Mucosa of gallbladder (tissue), 1 donor: ENCODE measurements at regions not wholly inside any gene's neighbourhood (a gene's known extent, or its start where the extent isn't known, plus 50 kb on each side); places are given as distances from the start of the nearest gene placed in this dataset.

Source experiments
- DNase-seq: peaks from one replicate; pipeline ENCODE4 v3.0.0-alpha.2; 2020; ENCODE audit warnings: low spot score
- donor health status: DM: no; HTN: no; CAD: no.

DNA sequence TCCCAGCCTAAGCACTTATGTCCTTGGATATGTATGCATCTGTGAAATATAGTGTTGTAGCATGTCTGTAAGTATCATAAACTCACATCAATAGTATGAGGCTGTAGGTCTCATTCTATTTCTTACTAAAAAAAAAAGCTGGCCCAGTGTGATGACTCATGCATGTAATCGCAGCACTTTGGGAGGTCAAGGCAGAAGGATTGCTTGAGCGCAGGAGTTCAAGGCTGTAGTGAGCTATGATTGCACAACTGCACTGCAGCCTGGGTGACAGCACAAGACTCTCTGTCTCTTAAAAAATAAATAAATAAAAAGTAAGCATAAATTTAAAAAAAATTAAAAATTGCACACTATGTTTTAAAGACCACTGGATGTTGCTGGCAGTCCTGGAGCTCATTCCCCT, 79.1 kb upstream of the SPATA13 start:
- no peak for DNase-seq

DNA sequence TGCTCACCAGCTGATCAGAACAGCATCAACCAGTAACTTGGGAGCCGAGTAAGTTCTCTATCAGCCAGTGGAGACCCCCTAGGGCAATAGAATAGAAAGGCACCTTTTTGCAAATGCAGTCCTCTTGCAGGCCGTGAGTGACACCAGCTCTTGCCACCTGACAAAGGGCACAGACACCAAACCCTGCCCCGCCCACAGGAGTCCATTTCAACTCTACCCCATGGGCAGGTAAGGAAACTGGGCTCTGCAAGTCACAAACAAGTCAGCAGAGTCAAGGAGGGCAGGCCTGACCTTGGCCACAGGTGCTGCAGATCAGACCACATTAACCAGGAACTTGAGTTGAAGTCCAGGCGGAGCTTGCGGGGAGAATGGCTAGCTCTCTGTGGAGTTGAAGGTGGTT, 77.4 kb upstream of the SPATA13 start:
- DNase-seq = no peak

DNA sequence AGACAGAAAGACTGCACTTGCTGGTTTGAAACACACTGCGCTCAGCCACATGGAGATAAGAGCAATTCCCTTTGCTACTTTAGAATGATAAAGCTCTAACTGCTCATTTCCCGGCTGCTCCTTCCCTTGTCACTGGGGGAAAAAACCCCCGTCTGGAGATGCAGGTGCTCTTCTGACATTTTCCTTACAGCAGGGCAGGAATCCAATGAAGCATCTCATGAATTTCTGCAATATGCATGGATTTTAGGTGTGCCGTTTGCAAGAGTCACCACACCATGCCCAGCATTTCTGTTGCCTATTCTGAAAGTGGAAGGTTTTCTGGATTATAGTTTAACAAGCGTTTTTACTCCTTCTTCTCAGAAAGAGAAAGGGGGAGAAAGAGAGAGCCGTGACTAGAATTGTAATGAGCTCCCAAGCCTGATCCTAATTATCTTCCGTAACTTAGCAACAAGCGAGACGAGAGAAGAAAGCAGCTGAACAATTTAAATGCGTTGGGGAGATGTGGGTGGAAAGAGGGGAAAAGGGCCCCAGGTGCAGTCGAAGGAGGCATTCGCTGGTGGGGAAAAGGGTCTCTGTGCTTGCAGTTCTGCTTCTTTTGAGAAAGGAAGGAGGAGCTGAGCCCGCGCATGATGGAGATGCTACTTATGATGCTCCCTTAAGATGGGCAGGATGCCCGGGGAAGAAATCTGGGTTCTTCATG, 76.6 kb upstream of the SPATA13 start:
- DNase-seq = no peak

DNA sequence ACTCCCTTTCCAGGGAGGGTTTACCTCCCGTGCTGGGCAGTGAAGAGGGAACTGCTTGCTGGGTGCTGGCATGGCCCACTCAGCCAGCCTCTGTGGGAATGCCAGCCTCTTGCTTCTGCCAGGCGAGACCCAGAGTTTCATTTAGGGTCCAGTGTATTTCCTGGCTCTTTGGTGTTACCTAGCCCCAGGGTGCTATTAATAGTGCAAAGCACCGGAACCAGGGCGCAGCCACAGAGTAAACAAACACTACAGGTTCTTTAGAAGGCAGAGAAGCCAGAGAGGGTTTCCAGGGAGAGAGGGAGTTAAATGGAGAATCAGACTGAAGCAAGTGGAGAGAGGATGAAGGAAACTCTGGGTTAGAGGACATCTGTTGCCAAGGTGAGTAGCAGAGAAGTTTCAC, 74.9 kb upstream of the SPATA13 start:
- no peak for DNase-seq

DNA sequence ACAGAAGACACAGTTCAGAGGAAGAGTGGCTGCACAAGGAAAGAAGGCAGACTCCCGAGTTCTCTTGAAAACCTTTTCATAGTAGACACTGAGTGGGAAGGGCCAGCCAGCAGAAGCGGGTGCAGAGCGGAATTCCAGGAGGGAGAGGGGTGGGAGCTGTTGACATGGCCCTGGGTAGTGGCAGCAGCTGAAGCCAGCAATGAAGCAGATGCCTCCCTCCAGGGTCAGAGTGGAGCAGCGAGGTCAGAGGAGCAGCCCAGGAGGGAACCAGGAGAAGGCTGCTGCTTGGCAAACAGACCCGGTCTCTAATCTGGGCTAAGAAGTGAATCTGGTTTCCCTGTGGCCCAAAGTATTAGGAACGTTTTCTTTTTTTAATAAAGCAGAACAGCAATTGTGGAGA, 73.9 kb upstream of the SPATA13 start:
- no peak for DNase-seq

DNA sequence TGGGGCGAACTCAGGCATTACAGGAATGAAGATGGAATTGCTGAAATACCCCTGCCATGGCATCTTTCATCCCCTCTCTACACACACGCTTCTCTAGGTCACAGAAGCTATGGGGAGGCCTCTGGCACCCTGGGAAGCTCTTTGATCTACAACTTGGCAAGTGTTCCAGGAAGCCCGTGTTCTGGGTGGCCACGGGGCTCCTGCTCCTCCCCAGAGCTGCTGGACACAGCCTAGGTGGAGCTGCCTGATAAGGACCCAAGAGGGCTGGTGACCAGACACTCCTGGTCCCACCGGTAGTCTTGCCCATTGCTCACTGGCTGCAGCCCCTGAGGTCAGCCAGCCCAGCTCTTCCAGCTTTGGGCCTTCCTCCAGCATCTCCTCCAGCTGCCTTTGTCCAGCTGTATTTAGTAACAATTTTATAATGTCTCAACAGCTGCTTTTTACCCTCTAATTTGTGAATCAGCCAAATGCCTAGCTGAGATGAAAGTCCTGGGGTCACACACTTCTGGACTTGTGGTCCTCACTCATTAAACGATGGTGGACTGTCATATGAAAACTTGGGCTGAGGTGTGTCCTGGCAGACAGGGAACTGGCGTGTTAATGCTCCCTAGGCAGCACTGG, 72.8 kb upstream of the SPATA13 start:
- peak; percentile 67 for DNase-seq

DNA sequence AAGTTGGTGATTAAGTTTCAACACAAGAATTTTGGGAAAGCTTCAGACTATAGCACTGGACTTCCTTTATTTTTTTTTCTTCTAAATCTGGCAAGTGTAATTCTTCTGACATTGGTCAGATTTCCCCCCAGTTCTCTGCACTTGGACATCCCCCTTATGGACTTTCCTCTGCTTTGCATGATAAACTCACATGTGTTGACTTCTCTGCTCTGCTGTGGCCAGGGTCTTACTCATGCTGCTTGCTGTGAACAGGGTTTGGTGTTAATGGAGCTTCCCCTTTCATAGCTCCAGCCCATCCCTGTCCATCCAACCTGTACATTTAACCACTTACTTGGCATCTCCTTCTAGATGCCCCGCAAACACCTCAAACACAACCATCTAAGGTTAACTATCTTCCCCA, 70.5 kb upstream of the SPATA13 start:
- DNase-seq = no peak

DNA sequence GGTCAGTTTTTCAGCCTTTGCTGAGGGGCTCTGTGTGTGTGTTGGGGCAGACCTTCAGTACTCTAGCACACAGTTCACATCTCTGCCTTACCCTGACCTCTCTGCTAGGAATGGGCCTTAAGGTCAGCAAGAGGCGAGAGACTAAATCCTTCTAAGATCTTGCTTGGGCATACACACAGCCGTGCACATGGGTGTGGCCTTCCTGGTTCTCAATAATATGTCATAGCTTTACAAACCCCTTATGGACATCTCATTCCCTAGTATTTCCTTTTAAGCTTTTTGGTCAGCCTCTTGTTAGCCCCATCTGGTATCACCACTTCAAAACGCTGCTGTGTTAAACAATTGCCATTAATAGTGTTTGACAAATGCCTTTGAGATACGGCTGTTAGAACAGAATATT, 69.4 kb upstream of the SPATA13 start:
- DNase-seq = no peak

DNA sequence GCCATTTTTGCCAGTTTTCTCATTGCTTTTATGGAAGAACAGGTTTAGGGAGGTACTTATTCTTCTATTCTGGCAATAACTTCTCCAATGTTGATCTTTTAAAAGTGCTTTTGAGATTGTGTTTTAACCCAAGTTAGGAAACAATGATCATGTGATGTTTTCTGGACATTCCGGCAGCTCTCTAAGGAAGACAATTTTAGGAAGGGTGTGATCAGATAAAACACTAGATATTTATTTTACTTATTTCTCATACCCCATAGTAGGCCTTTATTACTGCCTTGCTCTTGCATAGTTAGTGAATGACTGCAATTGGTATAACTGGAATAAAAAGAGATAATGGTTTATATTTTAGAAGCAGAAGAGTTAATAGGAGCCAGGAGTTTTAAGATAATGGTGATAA, 68.4 kb upstream of the SPATA13 start:
- DNase-seq = no peak

DNA sequence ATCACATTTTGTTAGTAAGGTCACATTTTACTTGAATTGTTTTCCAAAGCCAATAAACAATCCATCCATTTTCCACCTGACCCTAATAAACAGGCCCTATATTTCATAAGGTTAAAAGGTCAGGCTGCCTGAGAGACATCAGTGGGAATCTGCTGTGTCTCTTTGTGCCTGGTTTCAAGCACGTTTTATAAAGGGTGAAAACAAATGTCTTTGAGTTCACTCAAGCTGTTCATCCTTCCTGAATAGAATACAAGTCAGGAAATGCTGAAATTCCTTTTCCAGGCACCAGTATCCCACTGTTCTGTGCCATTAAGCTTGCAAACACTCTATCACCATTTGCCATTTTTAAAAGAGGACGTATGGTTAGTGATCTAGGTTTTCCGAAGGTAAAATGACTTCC, 67.5 kb upstream of the SPATA13 start:
- no peak for DNase-seq

DNA sequence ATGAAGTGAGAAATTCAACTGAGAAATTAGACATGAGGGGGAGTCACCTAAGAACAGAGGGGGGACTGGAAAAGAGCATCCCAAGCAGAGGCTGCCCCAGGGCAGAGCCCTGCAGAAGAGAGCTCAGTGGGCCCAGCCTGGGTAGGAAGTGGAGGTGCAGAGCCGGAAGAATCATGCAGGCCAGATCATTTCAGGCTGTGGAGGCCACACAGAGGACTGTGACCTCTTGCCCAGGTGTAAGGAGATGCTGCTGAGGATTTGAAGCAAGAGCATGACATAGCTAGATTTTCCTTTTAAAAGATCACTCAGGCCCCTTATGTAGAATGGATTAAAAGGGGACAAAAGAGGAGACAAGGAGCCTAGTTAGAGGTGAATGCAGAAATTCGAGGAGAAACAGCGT, 63.9 kb upstream of the SPATA13 start:
- no peak for DNase-seq

DNA sequence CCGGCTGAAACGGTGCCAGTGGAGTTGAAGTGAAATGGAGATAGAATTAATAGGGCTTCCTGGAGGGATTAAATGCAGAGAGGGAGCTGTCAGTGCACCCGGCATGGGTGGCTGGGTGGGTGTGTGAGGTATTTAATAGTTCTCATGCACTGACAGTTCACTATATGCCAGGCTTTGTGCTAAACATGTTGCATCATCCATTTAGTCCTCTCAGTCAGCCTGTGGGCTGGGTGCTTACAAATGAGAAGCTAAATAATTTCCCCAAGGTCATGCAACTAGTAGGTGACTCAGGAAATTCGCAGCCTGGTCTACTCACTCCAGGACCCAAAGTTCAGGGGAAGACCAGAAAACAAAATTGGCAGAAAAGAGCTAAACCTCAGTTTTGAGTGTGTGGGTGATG, 63.5 kb upstream of the SPATA13 start:
- no peak for DNase-seq

DNA sequence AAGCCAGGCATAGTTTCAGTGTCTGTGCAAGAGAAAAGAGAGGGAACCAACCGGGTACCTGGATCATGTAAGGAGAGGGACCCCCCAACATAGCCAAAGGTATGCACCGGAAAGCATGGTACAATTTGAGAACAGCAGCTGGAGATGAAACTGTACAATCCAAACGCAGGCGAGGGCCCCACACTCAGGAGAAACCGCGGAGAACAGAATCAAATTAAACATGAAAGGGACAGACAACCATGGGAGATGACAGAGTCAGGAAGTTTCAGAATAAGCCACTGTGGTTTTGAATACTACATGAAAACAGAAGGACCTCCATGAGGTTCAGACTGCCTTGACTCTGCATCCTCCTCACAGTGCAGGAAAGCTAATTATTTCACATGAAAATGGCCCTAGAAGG, 62.9 kb upstream of the SPATA13 start:
- DNase-seq = no peak

DNA sequence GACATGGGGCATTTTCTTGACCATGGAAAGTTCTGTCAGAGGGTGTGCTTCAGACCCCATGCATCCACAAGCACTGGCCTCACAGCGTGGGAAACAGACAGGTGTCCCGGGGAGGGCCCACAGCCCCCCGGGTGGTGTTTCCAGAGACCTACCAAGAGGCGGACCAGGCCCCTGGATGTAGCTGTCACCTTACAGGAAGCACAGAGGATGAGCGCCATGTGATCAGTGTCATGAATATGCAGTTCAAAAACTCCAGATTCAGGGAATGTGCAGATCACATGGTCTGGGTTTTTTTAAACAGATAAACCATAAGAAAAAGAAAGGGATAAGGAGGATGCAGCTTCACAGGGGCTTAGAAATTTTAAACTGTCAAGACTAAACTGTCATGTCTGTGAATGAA, 61.0 kb upstream of the SPATA13 start:
- no peak for DNase-seq

DNA sequence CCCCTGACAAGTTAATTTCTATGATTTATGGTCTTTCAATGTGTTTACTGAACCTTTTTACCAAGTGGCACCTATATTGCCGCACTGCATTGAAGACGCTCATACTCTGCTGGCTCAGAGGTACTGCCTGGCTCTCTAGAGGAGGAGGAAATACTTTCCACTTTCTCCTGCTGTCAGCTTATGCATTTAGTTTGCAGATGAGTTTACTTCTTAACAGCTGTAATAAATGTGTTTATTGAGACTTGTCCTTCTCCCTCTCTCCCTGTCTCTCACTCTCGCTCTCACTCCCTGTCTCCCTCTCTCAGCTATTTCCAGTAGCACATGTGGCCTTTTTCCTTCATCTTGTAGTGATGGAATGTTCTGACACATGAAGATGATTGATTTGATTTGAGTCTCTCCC, 60.3 kb upstream of the SPATA13 start:
- DNase-seq = no peak

DNA sequence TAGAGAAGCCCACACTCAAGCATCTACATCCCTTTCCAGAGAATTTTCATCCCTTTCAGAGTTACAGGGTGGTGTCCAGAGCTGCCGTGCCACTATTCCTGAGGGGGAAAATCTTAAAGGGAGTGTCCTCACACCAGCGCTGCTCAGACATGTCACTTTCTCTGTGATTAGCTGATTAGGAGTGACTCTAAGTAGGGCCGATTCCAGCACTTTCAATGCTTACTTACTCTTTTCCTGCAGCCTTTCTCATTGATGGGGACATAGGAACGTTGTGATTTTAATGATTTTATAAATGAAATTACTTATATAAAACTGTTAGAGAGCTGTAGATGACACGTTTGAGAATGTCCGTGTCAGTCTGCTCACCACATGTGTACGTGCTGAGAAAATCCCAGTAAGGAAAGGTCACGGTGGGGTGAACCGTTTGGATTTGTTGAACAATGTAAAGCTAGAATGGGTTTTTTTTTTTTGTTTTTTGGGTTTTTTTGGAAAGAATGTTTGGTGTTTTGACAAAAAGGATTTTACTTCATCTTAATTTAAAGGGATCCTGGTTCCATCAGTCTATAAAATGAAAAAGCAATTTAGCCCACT, 56.6 kb upstream of the SPATA13 start:
- no peak for DNase-seq

DNA sequence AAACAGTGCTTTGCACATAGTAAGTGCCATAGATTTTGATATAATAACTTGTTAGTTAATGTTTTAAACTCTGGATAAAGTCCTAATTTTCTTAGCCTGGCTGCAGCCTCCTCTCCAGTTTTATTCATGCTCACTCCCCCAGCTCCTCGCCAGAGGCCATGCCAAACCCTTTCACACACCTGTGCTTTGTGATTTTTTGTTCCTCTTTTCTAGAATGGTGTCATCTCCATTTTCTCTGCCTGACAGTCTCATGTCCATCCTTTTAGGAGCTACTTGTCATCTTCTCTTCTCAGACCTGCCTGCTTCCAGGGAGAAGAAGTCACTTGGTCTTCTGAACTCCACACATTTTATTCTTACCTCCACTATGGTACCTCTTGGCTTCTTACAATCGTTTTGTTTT, 55.8 kb upstream of the SPATA13 start:
- DNase-seq = no peak

DNA sequence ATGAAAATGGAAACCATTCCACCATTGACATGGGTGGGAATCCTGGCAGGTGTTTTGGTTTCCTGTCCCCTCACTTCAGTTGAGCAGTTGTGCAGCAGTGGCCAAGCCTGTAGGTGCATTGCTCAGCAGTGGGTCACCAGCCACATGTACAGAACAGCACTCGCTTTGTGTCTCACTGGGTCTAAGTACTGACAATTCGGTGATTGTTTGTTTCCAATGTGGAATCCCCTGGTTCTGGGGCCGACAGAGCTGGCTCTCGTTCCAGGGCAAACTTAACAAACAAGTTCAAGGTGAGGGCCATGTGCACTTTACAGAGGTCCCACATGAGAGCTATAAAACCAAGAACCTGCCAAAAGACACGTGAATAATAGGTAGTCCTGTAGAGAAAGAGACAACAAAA, 54.1 kb upstream of the SPATA13 start:
- no peak for DNase-seq

DNA sequence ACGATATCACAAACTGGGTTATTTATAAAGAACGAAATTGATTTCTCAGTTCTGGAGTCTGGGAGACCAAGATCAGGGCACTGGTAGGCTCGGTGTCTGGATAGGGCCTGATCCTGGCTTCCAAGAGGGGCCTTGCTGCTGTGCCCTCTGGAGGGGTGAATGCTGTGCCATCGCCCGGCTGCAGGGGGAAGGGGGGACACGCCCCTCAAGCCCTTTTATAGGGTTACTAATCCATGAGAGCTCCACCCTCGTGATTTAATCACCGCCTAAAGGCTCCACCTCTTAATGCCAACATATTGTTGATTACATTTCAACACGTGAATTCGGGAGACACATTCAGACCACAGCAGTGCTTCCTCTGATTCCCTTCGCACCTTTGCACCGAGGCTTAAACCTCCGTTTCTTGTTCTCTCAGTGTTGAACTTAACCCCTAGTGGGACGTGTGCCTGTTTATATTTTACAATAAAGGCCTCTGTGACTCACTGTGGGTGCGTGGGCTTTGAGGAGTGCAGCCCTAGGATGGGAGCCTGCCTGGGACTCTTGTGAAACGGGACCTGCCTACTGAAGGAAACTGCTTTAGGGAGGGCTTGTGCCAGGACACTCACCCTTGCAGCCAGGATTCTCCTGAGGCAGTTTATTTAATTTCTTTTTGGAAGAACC, 52.4 kb upstream of the SPATA13 start:
- no peak for DNase-seq

DNA sequence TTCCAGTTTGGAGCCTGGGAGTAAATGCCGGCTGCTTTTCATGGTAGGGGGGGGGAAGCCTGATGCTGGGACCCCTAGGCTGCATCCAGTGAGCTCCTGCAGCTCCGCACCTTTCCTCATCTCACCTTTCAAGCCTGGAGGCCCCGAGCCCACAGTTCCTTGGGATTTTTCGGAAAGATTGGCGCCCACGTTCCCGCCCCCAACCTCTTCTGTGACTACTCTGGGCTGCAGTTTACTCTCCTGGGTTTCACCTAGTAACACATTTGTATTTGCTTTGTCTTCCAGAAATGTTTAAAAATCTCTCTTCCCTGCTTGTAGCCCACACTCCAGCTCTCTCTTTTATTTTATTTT, 51.9 kb upstream of the SPATA13 start:
- no peak for DNase-seq

DNA sequence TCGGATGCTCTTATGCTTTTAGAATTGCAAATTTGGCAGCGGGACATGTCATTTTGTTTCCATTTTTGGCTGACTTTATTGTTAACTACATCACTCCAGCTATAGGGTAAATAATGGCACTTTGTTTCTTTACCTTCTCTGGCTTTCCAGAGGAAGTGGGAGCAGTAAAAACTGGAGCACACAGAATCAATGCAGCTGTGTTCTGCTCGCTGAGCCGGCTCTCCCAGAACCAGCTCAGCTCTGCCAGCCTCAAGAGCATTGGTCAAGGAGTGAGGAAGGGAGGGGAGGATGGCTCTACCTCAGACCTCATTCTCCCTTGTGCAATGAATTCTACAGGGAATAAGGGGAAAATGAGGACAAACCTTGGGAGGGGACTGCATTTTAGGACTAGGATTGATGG, 50.5 kb upstream of the SPATA13 start:
- DNase-seq = no peak
